ENCODE measurements at regions not wholly inside any gene's neighbourhood (a gene's known extent, or its start where the extent isn't known, plus 50 kb on each side); places are given as distances from the start of the nearest gene placed in this dataset.

DNA sequence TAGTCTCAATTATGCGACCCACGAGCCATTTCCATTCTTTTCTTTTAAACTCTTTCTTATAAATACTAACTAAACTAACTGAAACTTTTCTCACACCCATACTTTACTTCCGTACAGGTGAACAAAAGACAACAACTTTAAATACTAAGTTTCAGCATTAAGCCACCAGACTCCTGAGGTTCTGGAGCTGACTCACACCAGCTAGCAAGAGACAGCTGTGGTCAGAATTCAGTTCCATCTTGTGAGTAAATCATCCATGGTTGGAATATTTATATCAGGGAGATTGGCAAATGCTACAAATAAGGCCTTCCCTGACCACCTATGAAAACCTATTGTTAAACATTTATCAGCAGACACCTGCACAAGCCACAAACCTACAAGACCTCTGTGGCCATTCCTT lies 897.0 kb downstream of the EFNB2 start:
- no peak overlapping the region for H3K4me3 ChIP-seq (ENCODE audit: low read depth, low read length)
- no peaks in the 10 kb centered on the region for H3K27me3 ChIP-seq (ENCODE audit: control insufficient read depth, insufficient read depth, low read length)
- no peak for DNase-seq (ENCODE audit: low read depth in 4 of 6, low spot score in 6 of 6)
- WGBS (ENCODE audit: insufficient coverage), result 89% methylated on average over 3 of the region's 3 CpGs
- H3K36me3 ChIP-seq (ENCODE audit: control insufficient read depth, insufficient read depth, low read length), result no peaks in the 10 kb centered on the region
- no peak overlapping the region for H3K27ac ChIP-seq (ENCODE audit: low read depth, low read length)
- H3K4me1 ChIP-seq (ENCODE audit: control insufficient read depth, insufficient read depth, low read length), result no peaks in the 10 kb centered on the region
- H3K9me3 ChIP-seq (ENCODE audit: control insufficient read depth, insufficient read depth, low read length), result no peaks in the 10 kb centered on the region

DNA sequence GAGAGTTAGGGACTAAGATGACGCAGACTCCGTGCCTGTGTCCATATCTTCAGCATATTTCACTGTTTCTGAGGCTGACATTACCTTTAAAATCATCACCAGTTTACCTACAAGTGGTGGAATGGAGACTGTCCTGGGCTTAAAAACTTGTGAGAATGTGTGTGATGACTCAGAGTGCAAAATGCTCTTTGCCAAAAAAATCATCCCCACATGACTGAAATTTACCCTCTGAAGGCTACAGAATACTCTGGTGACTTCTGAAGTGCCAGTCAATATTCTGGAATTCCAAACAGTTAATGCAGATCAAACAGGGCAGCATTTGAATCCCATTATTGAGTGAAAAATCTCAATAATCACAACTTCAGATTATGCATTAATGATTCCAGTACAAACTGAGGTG lies 901.4 kb downstream of the EFNB2 start:
- no peak overlapping the region for H3K27ac ChIP-seq (ENCODE audit: low read depth, low read length)
- WGBS (ENCODE audit: insufficient coverage), result no CpG with 5 or more reads among the region's 2 CpGs
- no peak for DNase-seq (ENCODE audit: low read depth in 4 of 6, low spot score in 6 of 6)
- no peaks in the 10 kb centered on the region for H3K36me3 ChIP-seq (ENCODE audit: control insufficient read depth, insufficient read depth, low read length)
- H3K4me1 ChIP-seq (ENCODE audit: control insufficient read depth, insufficient read depth, low read length), result no peaks in the 10 kb centered on the region
- no peaks in the 10 kb centered on the region for H3K27me3 ChIP-seq (ENCODE audit: control insufficient read depth, insufficient read depth, low read length)
- H3K9me3 ChIP-seq (ENCODE audit: control insufficient read depth, insufficient read depth, low read length), result no peaks in the 10 kb centered on the region
- H3K4me3 ChIP-seq (ENCODE audit: low read depth, low read length), result no peak overlapping the region

DNA sequence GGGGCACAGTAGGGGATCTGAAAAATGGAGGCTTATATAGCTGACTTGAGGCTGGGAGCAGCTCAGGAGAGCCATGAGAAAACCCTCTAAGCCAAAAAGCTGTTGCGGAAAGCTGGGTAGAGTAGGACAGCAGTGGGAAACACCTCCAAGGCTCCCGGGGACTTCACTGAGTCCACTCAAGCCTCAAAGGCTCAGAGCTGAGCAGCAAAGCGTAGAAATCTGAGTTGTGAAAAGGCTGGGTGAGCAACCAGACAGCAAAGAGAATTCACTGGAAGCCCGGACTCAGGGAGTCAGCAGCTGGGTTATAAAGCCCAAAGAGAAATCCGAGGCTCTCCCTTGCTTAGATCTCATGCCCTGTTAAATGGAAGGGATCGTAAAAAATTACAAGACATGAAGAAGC lies 905.0 kb downstream of the EFNB2 start:
- WGBS (ENCODE audit: insufficient coverage), result 99% methylated on average over 4 of the region's 6 CpGs
- Histone ChIP-seq H3K4me1 (ENCODE audit: control insufficient read depth, insufficient read depth, low read length) (no peaks in the 10 kb centered on the region), H3K4me3 (ENCODE audit: low read depth, low read length) (no peak overlapping the region), H3K27me3 (ENCODE audit: control insufficient read depth, insufficient read depth, low read length) (no peaks in the 10 kb centered on the region), H3K27ac (ENCODE audit: low read depth, low read length) (no peak overlapping the region), H3K9me3 (ENCODE audit: control insufficient read depth, insufficient read depth, low read length) (no peaks in the 10 kb centered on the region), H3K36me3 (ENCODE audit: control insufficient read depth, insufficient read depth, low read length) (no peaks in the 10 kb centered on the region)
- no peak for DNase-seq (ENCODE audit: low read depth in 4 of 6, low spot score in 6 of 6)

DNA sequence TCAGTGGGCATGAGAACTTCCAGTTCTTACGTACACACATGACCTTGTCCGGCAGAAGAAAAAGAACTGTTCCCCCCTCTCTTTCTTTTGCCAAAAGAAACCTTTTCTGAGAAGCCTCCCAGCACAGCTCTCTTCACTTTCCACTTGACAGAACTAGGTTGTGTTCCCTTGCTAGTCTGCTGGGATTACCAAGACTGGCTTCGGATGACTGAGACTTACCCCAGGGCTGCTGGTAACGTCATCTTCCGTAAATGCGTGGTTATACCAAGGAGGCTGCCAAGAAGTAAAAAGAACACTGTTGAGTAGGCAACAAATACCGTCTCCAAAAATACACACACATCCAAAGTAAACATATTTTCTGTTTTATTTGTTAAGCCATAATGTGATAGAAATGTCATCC lies 908.2 kb downstream of the EFNB2 start:
- no peaks in the 10 kb centered on the region for H3K27me3 ChIP-seq (ENCODE audit: control insufficient read depth, insufficient read depth, low read length)
- no peak for DNase-seq (ENCODE audit: low read depth in 4 of 6, low spot score in 6 of 6)
- H3K9me3 ChIP-seq (ENCODE audit: control insufficient read depth, insufficient read depth, low read length), result no peaks in the 10 kb centered on the region
- WGBS (ENCODE audit: insufficient coverage), result 88% methylated on average over 5 of the region's 7 CpGs
- H3K4me1 ChIP-seq (ENCODE audit: control insufficient read depth, insufficient read depth, low read length), result no peaks in the 10 kb centered on the region
- H3K27ac ChIP-seq (ENCODE audit: low read depth, low read length), result no peak overlapping the region
- no peak overlapping the region for H3K4me3 ChIP-seq (ENCODE audit: low read depth, low read length)
- no peaks in the 10 kb centered on the region for H3K36me3 ChIP-seq (ENCODE audit: control insufficient read depth, insufficient read depth, low read length)

DNA sequence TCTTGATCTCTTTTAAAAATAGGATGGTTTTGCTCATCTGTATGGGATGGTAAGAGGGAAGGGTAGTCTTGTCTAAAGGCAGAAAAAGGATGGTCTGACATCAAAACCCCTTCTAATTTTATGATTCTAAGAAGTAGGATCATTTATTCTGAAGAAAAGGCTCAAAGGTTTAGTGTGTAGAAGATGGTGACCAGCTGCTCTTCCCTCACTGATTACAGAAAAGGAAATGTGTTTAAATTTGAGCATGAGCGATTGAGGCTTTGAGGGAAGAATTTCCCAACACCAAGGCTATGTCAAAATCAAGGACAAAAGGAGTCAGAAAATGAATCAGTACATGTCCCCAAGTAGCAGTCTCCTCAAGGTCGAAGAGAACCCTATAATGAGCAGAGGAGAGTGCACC lies 909.8 kb downstream of the EFNB2 start:
- H3K4me3 ChIP-seq (ENCODE audit: low read depth, low read length), result no peak overlapping the region
- no peak for DNase-seq (ENCODE audit: low read depth in 4 of 6, low spot score in 6 of 6)
- H3K27me3 ChIP-seq (ENCODE audit: control insufficient read depth, insufficient read depth, low read length), result no peaks in the 10 kb centered on the region
- no peaks in the 10 kb centered on the region for H3K36me3 ChIP-seq (ENCODE audit: control insufficient read depth, insufficient read depth, low read length)
- no peak overlapping the region for H3K27ac ChIP-seq (ENCODE audit: low read depth, low read length)
- no peaks in the 10 kb centered on the region for H3K4me1 ChIP-seq (ENCODE audit: control insufficient read depth, insufficient read depth, low read length)
- no peaks in the 10 kb centered on the region for H3K9me3 ChIP-seq (ENCODE audit: control insufficient read depth, insufficient read depth, low read length)
- no CpG with 5 or more reads among the region's 2 CpGs for WGBS (ENCODE audit: insufficient coverage)

DNA sequence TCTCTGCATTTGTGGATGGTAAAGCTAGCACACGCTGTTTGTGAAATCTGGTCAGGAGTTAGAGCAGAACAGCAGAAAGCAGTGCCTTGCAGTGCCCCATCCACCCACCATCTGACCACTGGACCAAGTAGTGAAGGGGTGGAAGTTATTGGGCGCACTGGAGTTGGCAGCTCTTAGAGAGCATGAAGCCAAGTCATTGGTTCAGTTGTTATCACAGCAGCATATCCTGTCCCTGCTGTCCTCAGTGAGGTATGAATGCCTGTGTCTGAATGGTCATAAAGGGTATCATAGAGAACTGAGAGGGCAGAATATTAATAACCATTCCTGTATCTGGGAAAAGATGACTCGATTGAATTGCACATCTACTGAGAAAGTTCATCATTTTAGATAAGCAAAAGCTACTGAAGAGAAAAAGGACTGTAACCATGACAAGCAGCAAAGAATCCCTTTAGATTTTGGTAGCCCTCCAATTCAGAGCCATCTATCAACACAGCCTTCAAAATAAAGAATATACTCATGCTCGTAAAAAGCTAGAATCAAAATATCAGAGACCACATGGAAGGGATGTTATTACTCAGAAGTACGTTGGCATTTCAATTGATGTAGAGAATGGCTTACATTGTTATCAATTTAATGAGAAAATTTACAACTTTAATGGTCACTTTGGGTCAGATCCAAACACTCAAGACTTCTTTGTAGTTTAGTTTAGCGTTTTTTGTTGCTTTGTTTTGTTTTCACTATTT lies 919.0 kb downstream of the EFNB2 start:
- WGBS (ENCODE audit: insufficient coverage), result 17% methylated on average over 1 of the region's 6 CpGs

DNA sequence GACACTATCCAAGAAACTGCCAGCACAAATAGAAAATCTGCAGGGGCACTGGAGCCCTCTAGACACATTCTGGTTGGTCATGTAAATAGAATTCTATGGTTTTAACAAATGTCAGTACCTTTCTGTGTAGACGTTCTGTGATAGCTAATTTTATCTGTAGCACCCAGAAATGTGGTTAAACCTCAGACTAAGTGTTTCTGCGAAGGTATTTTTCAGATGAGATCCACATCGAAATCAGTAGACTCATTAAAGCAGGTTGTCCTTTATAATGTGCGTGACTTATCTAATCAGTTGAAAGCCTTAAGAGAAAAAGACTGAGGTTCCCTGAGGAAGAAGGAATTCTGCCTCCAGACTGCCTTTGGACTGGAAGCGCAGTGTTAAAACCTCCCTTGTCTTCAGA lies 922.9 kb downstream of the EFNB2 start:
- DNase-seq (ENCODE audit: low read depth in 4 of 6, low spot score in 6 of 6), result no peak
- Histone ChIP-seq H3K27me3 (ENCODE audit: control insufficient read depth, insufficient read depth, low read length) (no peaks in the 10 kb centered on the region), H3K36me3 (ENCODE audit: control insufficient read depth, insufficient read depth, low read length) (no peaks in the 10 kb centered on the region), H3K9me3 (ENCODE audit: control insufficient read depth, insufficient read depth, low read length) (no peaks in the 10 kb centered on the region), H3K4me1 (ENCODE audit: control insufficient read depth, insufficient read depth, low read length) (no peaks in the 10 kb centered on the region), H3K4me3 (ENCODE audit: low read depth, low read length) (no peak overlapping the region), H3K27ac (ENCODE audit: low read depth, low read length) (no peak overlapping the region)
- 87% methylated on average over 4 of the region's 5 CpGs for WGBS (ENCODE audit: insufficient coverage)

More for the DNA sequence above, 919.0 kb downstream of the EFNB2 start:
- peak in 1 of 6 donors; percentile 9 for DNase-seq (ENCODE audit: low read depth in 4 of 6, low spot score in 6 of 6)
- H3K9me3 ChIP-seq (ENCODE audit: control insufficient read depth, insufficient read depth, low read length), result no peaks in the 10 kb centered on the region
- H3K27me3 ChIP-seq (ENCODE audit: control insufficient read depth, insufficient read depth, low read length), result no peaks in the 10 kb centered on the region
- no peaks in the 10 kb centered on the region for H3K36me3 ChIP-seq (ENCODE audit: control insufficient read depth, insufficient read depth, low read length)
- H3K4me3 ChIP-seq (ENCODE audit: low read depth, low read length), result no peak overlapping the region
- no peak overlapping the region for H3K27ac ChIP-seq (ENCODE audit: low read depth, low read length)
- H3K4me1 ChIP-seq (ENCODE audit: control insufficient read depth, insufficient read depth, low read length), result no peaks in the 10 kb centered on the region

DNA sequence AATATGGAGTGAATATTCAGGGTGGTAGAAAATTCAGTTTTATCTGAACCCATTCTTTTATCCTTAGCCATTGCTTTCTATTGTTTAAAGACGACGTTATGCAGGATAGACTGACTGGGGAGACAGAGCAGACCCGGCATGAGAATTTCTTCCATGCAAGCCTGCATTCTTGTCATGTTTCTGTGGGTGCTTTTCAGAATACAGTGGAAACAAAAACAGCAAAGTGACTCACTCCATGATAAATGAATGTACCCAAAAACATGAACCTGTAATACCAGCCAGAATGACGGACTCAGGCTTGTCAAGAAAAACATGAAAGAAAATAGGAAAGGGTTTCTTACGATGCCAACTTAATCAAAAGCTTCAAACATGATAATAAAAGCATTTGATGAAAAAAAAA lies 924.0 kb downstream of the EFNB2 start:
- 11% methylated on average over 3 of the region's 5 CpGs for WGBS (ENCODE audit: insufficient coverage)
- no peaks in the 10 kb centered on the region for H3K4me1 ChIP-seq (ENCODE audit: control insufficient read depth, insufficient read depth, low read length)
- H3K27ac ChIP-seq (ENCODE audit: low read depth, low read length), result no peak overlapping the region
- no peak overlapping the region for H3K4me3 ChIP-seq (ENCODE audit: low read depth, low read length)
- no peaks in the 10 kb centered on the region for H3K36me3 ChIP-seq (ENCODE audit: control insufficient read depth, insufficient read depth, low read length)
- no peaks in the 10 kb centered on the region for H3K27me3 ChIP-seq (ENCODE audit: control insufficient read depth, insufficient read depth, low read length)
- DNase-seq (ENCODE audit: low read depth in 4 of 6, low spot score in 6 of 6), result no peak
- no peaks in the 10 kb centered on the region for H3K9me3 ChIP-seq (ENCODE audit: control insufficient read depth, insufficient read depth, low read length)

DNA sequence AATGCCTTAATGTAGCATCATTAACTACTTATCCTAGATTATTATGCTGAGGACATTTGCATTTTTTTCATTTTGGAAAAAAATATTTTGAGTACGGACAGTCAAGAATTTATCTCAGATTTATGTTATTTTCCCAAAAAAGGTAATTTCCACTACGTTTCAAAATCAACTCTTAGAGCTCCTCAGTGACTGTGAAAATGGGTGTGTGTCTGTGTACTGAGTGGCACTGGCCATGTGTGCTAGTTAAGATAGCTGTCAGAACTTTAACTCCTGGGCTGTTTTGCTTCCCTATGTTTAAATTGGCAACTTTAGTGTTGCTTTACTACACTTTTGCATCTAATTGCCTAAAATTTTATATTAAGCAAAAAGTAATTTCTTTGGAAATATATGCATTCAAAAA lies 927.4 kb downstream of the EFNB2 start:
- no peaks in the 10 kb centered on the region for H3K36me3 ChIP-seq (ENCODE audit: control insufficient read depth, insufficient read depth, low read length)
- no peaks in the 10 kb centered on the region for H3K4me1 ChIP-seq (ENCODE audit: control insufficient read depth, insufficient read depth, low read length)
- H3K9me3 ChIP-seq (ENCODE audit: control insufficient read depth, insufficient read depth, low read length), result no peaks in the 10 kb centered on the region
- no CpG with 5 or more reads among the region's 2 CpGs for WGBS (ENCODE audit: insufficient coverage)
- no peak for DNase-seq (ENCODE audit: low read depth in 4 of 6, low spot score in 6 of 6)
- H3K27ac ChIP-seq (ENCODE audit: low read depth, low read length), result no peak overlapping the region
- no peak overlapping the region for H3K4me3 ChIP-seq (ENCODE audit: low read depth, low read length)
- H3K27me3 ChIP-seq (ENCODE audit: control insufficient read depth, insufficient read depth, low read length), result no peaks in the 10 kb centered on the region

DNA sequence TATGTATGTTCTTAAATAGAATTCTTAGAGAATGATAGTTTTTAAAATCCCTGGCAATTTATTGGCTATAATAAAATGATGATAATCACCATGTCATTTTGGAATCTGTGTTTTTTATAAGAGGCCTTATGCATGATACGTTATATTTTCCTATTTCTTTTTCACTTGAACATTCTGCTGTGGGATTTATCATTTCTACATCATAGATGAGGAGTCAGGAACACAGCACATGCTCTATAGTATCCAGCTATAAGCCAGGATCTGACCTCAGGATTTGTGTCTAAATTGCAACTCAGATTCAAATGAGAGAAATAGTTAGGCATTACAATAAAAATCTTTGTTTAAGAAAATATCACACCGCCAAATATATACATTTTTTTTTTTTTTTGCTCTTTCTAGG lies 928.0 kb downstream of the EFNB2 start:
- no peaks in the 10 kb centered on the region for H3K36me3 ChIP-seq (ENCODE audit: control insufficient read depth, insufficient read depth, low read length)
- no peak for DNase-seq (ENCODE audit: low read depth in 4 of 6, low spot score in 6 of 6)
- no peaks in the 10 kb centered on the region for H3K4me1 ChIP-seq (ENCODE audit: control insufficient read depth, insufficient read depth, low read length)
- H3K27me3 ChIP-seq (ENCODE audit: control insufficient read depth, insufficient read depth, low read length), result no peaks in the 10 kb centered on the region
- WGBS (ENCODE audit: insufficient coverage), result no CpG with 5 or more reads among the region's 2 CpGs
- H3K27ac ChIP-seq (ENCODE audit: low read depth, low read length), result no peak overlapping the region
- H3K4me3 ChIP-seq (ENCODE audit: low read depth, low read length), result no peak overlapping the region
- no peaks in the 10 kb centered on the region for H3K9me3 ChIP-seq (ENCODE audit: control insufficient read depth, insufficient read depth, low read length)
